22Rv1 (cell line): ENCODE measurements at regions not wholly inside any gene's neighbourhood (a gene's known extent, or its start where the extent isn't known, plus 50 kb on each side); places are given as distances from the start of the nearest gene placed in this dataset.

Experiments used
- H3K27ac ChIP-seq: fragments of 450-650 bp; 2 replicates; pipeline ENCODE4 v1.5.1; 2017
- ZFX ChIP-seq: fragments of 450-650 bp; IDR thresholded peaks from 2 replicates; pipeline ENCODE4 v1.6.1; 2017; ENCODE audit warnings: antibody characterized with exemption, borderline replicate concordance
- TF ChIP-seq, protein P1 (sequence below): fragments of 450-650 bp; IDR thresholded peaks from 2 replicates; pipeline ENCODE4 v1.5.1; 2017; ENCODE audit warnings: mild to moderate bottlenecking

GRCh38 chr12:68445824-68446223 is 113.7 kb upstream of the MDM1 start:
- no peak overlapping the region for H3K27ac ChIP-seq
- TF ChIP-seq, protein P1, sequence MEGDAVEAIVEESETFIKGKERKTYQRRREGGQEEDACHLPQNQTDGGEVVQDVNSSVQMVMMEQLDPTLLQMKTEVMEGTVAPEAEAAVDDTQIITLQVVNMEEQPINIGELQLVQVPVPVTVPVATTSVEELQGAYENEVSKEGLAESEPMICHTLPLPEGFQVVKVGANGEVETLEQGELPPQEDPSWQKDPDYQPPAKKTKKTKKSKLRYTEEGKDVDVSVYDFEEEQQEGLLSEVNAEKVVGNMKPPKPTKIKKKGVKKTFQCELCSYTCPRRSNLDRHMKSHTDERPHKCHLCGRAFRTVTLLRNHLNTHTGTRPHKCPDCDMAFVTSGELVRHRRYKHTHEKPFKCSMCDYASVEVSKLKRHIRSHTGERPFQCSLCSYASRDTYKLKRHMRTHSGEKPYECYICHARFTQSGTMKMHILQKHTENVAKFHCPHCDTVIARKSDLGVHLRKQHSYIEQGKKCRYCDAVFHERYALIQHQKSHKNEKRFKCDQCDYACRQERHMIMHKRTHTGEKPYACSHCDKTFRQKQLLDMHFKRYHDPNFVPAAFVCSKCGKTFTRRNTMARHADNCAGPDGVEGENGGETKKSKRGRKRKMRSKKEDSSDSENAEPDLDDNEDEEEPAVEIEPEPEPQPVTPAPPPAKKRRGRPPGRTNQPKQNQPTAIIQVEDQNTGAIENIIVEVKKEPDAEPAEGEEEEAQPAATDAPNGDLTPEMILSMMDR, result no peak
- TF ChIP-seq ZFX, result no peak

- no peak overlapping the region for H3K27ac ChIP-seq
- TF ChIP-seq ZFX, result no peak
- TF ChIP-seq, protein P1, result no peak
These were observed 114.2 kb upstream of the MDM1 start for GRCh38 chr12:68446384-68446783.

GRCh38 chr12:68446901-68447796 is 115.0 kb upstream of the MDM1 start:
- no peak for TF ChIP-seq ZFX
- TF ChIP-seq, protein P1, result no peak
- H3K27ac ChIP-seq, result no peak overlapping the region

- H3K27ac ChIP-seq, result no peak overlapping the region
- TF ChIP-seq ZFX, result no peak
- TF ChIP-seq, protein P1, result no peak
These were observed 115.7 kb upstream of the MDM1 start for GRCh38 chr12:68447797-68448260.

DNA sequence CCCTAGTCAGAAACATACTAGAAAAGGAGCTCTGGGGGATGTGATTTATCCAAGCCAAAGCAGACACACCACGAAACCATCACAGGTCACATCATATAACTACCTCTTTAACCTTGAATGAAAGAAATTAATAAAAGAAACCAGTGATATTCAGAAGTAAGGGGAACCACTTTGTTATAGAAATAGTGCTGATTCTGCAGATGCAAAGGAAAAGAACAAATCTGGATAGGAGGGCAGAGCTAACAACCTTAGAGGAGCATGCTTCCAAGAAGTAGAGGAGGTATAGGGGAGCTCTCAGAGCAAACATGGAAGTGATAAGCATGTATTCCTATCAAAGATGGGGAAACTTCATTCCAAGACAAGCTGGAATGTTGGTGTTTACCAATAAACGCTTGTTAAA is 117.0 kb upstream of the MDM1 start:
- H3K27ac ChIP-seq, result no peak overlapping the region
- no peak for TF ChIP-seq ZFX
- TF ChIP-seq, protein P1, result no peak

DNA sequence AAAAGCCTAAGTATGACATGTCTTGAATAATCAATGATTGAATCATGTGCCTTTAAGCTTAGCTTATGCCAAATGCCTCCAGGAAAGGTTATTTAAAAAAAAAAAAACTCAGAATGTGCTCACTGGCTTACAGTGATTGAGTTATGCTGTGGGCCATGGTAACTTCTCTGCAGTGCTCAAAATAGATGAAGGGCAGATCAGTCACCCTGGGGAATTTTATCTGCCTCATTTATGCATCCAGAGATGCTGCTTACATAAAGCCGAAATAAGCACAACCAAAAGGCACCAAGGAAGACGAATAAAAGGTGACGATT is 118.7 kb upstream of the MDM1 start:
- H3K27ac ChIP-seq, result no peak overlapping the region
- TF ChIP-seq, protein P1, result no peak
- TF ChIP-seq ZFX, result no peak

- H3K27ac ChIP-seq, result no peak overlapping the region
- TF ChIP-seq, protein P1, result no peak
- no peak for TF ChIP-seq ZFX
These were observed 119.3 kb upstream of the MDM1 start for GRCh38 chr12:68451261-68452077.
